SK-N-MC (cell line): ENCODE measurements at regions not wholly inside any gene's neighbourhood (a gene's known extent, or its start where the extent isn't known, plus 50 kb on each side); places are given as distances from the start of the nearest gene placed in this dataset.

Experiments used
- EZH2 ChIP-seq: fragments of 200-600 bp; sonication (generic); IDR thresholded peaks from one replicate; pipeline ENCODE4 v1.6.1; 2017; ENCODE audit warnings: antibody characterized with exemption
- POLR2AphosphoS5 ChIP-seq: IDR thresholded peaks from 2 replicates; pipeline ENCODE4 v1.6.1; 2012; ENCODE audit warnings: mild to moderate bottlenecking, low read depth, low read length, borderline replicate concordance

- TF ChIP-seq POLR2AphosphoS5 (no peak), EZH2 (no peak)
These were observed 105.2 kb upstream of the FOXC1 start for GRCh38 chr6:1504465-1504864.
